H1 (cell line): ENCODE measurements at regions not wholly inside any gene's neighbourhood (a gene's known extent, or its start where the extent isn't known, plus 50 kb on each side); places are given as distances from the start of the nearest gene placed in this dataset.

Source experiments
- BACH1 ChIP-seq: IDR thresholded peaks from 2 replicates; pipeline ENCODE4 v1.6.1; 2012; ENCODE audit warnings: low read length, improper control_type of control experiment
- BCL11A ChIP-seq, 2 experiments: IDR thresholded peaks; one replicate each; pipeline ENCODE4 v1.6.1; 2011; ENCODE audit warnings: low read depth in 2 of 2, low read length in 2 of 2, mild to moderate bottlenecking in 2 of 2
- CBX8 ChIP-seq: fragments of 300-800, 300-1000 bp; sonication (generic); IDR thresholded peaks from 2 replicates; pipeline ENCODE4 v1.7.1; 2016; ENCODE audit warnings: low read depth, low read length, borderline replicate concordance
- EZH2 ChIP-seq: fragments of 200-600 bp; sonication (generic); IDR thresholded peaks from 2 replicates; pipeline ENCODE4 v1.7.1; 2012; ENCODE audit warnings: low read depth, mild to moderate bottlenecking, moderate library complexity, low read length, inconsistent platforms; ENCODE audit not compliant: severe bottlenecking
- GTF2F1 ChIP-seq: IDR thresholded peaks from 2 replicates; pipeline ENCODE4 v1.6.1; 2012; ENCODE audit warnings: low read depth, low read length, improper control_type of control experiment, borderline replicate concordance
- KDM1A ChIP-seq: fragments of 200-600, 300-600 bp; sonication (generic); IDR thresholded peaks from 2 replicates; pipeline ENCODE4 v1.7.1; 2016; ENCODE audit warnings: mild to moderate bottlenecking, low read length, borderline replicate concordance
- POLR2AphosphoS5 ChIP-seq: IDR thresholded peaks from 2 replicates; pipeline ENCODE4 v1.6.1; 2011; ENCODE audit warnings: low read depth, low read length
- RXRA ChIP-seq: IDR thresholded peaks from 2 replicates; pipeline ENCODE4 v1.6.1; 2011; ENCODE audit warnings: low read depth, mild to moderate bottlenecking, low read length, moderate library complexity; ENCODE audit not compliant: insufficient read depth
- ZNF274 ChIP-seq: IDR thresholded peaks from 2 replicates; pipeline ENCODE4 v1.7.0; 2012; ENCODE audit warnings: low read length, borderline replicate concordance; ENCODE audit errors: extremely low read depth
- TF ChIP-seq, protein P1 (sequence below): fragments of 300-600 bp; sonication (generic); IDR thresholded peaks from 2 replicates; pipeline ENCODE4 v1.7.1; 2012; ENCODE audit warnings: low read length, moderate library complexity, mild to moderate bottlenecking, inconsistent platforms; ENCODE audit not compliant: insufficient replicate concordance
- TF ChIP-seq, protein P2 (sequence below): IDR thresholded peaks from 2 replicates; pipeline ENCODE4 v1.6.1; 2011; ENCODE audit warnings: low read depth, mild to moderate bottlenecking, low read length; ENCODE audit not compliant: insufficient read depth

DNA sequence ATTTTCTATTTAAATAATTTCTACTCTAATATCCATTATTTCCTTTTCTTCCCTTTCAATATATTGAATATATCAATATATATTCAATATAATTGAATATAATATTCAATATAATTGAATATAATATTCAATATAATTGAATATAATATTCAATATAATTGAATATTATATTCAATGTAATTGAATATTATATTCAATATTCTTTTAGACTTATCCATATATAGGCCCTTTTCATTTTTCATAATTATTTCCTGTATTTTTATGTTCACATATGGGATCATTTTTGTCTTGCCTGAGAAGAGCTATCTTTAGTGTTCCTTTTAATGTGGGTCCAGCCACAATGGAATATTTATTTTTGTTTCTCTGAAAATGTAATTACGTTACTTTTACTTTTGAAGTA is 88.9 kb upstream of the ESRRB start (continued):
- TF ChIP-seq, protein P1, sequence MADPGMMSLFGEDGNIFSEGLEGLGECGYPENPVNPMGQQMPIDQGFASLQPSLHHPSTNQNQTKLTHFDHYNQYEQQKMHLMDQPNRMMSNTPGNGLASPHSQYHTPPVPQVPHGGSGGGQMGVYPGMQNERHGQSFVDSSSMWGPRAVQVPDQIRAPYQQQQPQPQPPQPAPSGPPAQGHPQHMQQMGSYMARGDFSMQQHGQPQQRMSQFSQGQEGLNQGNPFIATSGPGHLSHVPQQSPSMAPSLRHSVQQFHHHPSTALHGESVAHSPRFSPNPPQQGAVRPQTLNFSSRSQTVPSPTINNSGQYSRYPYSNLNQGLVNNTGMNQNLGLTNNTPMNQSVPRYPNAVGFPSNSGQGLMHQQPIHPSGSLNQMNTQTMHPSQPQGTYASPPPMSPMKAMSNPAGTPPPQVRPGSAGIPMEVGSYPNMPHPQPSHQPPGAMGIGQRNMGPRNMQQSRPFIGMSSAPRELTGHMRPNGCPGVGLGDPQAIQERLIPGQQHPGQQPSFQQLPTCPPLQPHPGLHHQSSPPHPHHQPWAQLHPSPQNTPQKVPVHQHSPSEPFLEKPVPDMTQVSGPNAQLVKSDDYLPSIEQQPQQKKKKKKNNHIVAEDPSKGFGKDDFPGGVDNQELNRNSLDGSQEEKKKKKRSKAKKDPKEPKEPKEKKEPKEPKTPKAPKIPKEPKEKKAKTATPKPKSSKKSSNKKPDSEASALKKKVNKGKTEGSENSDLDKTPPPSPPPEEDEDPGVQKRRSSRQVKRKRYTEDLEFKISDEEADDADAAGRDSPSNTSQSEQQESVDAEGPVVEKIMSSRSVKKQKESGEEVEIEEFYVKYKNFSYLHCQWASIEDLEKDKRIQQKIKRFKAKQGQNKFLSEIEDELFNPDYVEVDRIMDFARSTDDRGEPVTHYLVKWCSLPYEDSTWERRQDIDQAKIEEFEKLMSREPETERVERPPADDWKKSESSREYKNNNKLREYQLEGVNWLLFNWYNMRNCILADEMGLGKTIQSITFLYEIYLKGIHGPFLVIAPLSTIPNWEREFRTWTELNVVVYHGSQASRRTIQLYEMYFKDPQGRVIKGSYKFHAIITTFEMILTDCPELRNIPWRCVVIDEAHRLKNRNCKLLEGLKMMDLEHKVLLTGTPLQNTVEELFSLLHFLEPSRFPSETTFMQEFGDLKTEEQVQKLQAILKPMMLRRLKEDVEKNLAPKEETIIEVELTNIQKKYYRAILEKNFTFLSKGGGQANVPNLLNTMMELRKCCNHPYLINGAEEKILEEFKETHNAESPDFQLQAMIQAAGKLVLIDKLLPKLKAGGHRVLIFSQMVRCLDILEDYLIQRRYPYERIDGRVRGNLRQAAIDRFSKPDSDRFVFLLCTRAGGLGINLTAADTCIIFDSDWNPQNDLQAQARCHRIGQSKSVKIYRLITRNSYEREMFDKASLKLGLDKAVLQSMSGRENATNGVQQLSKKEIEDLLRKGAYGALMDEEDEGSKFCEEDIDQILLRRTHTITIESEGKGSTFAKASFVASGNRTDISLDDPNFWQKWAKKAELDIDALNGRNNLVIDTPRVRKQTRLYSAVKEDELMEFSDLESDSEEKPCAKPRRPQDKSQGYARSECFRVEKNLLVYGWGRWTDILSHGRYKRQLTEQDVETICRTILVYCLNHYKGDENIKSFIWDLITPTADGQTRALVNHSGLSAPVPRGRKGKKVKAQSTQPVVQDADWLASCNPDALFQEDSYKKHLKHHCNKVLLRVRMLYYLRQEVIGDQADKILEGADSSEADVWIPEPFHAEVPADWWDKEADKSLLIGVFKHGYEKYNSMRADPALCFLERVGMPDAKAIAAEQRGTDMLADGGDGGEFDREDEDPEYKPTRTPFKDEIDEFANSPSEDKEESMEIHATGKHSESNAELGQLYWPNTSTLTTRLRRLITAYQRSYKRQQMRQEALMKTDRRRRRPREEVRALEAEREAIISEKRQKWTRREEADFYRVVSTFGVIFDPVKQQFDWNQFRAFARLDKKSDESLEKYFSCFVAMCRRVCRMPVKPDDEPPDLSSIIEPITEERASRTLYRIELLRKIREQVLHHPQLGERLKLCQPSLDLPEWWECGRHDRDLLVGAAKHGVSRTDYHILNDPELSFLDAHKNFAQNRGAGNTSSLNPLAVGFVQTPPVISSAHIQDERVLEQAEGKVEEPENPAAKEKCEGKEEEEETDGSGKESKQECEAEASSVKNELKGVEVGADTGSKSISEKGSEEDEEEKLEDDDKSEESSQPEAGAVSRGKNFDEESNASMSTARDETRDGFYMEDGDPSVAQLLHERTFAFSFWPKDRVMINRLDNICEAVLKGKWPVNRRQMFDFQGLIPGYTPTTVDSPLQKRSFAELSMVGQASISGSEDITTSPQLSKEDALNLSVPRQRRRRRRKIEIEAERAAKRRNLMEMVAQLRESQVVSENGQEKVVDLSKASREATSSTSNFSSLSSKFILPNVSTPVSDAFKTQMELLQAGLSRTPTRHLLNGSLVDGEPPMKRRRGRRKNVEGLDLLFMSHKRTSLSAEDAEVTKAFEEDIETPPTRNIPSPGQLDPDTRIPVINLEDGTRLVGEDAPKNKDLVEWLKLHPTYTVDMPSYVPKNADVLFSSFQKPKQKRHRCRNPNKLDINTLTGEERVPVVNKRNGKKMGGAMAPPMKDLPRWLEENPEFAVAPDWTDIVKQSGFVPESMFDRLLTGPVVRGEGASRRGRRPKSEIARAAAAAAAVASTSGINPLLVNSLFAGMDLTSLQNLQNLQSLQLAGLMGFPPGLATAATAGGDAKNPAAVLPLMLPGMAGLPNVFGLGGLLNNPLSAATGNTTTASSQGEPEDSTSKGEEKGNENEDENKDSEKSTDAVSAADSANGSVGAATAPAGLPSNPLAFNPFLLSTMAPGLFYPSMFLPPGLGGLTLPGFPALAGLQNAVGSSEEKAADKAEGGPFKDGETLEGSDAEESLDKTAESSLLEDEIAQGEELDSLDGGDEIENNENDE: no peak
- TF ChIP-seq BCL11A (IDR thresholded peaks at IDR 0.05; ENCODE audit: low read depth in 2 of 2, low read length in 2 of 2) (no peak), CBX8 (no peak), RXRA (no peak), EZH2 (no peak), ZNF274 (no peak), KDM1A (no peak), BACH1 (no peak), POLR2AphosphoS5 (no peak), GTF2F1 (no peak)
- TF ChIP-seq, protein P2, sequence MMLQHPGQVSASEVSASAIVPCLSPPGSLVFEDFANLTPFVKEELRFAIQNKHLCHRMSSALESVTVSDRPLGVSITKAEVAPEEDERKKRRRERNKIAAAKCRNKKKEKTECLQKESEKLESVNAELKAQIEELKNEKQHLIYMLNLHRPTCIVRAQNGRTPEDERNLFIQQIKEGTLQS: no peak
